ENCODE measurements at regions not wholly inside any gene's neighbourhood (a gene's known extent, or its start where the extent isn't known, plus 50 kb on each side); places are given as distances from the start of the nearest gene placed in this dataset.

- TF ChIP-seq, protein P1, sequence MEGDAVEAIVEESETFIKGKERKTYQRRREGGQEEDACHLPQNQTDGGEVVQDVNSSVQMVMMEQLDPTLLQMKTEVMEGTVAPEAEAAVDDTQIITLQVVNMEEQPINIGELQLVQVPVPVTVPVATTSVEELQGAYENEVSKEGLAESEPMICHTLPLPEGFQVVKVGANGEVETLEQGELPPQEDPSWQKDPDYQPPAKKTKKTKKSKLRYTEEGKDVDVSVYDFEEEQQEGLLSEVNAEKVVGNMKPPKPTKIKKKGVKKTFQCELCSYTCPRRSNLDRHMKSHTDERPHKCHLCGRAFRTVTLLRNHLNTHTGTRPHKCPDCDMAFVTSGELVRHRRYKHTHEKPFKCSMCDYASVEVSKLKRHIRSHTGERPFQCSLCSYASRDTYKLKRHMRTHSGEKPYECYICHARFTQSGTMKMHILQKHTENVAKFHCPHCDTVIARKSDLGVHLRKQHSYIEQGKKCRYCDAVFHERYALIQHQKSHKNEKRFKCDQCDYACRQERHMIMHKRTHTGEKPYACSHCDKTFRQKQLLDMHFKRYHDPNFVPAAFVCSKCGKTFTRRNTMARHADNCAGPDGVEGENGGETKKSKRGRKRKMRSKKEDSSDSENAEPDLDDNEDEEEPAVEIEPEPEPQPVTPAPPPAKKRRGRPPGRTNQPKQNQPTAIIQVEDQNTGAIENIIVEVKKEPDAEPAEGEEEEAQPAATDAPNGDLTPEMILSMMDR (IDR thresholded peaks at IDR 0.05) = no peak
- TF ChIP-seq POLR2A (IDR thresholded peaks at IDR 0.05) (no peak), EP300 (IDR thresholded peaks at IDR 0.05) (no peak), POLR2AphosphoS5 (IDR thresholded peaks at IDR 0.05) (no peak)
Measured at GRCh38 chr5:66346869-66347268, 202.8 kb downstream of the SREK1 start.

All from suprapubic skin (tissue), 4 donors.